NCI-H2171 (cell line): ENCODE measurements at regions not wholly inside any gene's neighbourhood (a gene's known extent, or its start where the extent isn't known, plus 50 kb on each side); places are given as distances from the start of the nearest gene placed in this dataset.
"Not testable (repeated sequence)": the region's sequence is repeated elsewhere in the genome, so short reads cannot be mapped to it uniquely, and the experiment has no call there.

Experiments used
- DNase-seq: peaks from one replicate; lab custom pipeline; 2025; lab: John Stamatoyannopoulos, UW

GRCh38 chr11:112310848-112311247 is 50.2 kb upstream of the PLET1 start:
- DNase-seq = no peak

GRCh38 chr11:112315057-112315720 is 54.5 kb upstream of the PLET1 start:
- no peak for DNase-seq

GRCh38 chr11:112315861-112316739 is 55.4 kb upstream of the PLET1 start:
- no peak for DNase-seq

- DNase-seq = no peak
Measured at GRCh38 chr11:112316971-112317370, 56.3 kb upstream of the PLET1 start.

GRCh38 chr11:112318184-112318591 is 57.5 kb upstream of the PLET1 start:
- DNase-seq = no peak

GRCh38 chr11:112318661-112319060 is 58.0 kb upstream of the PLET1 start:
- DNase-seq = no peak

- DNase-seq = no peak
Measured at GRCh38 chr11:112320668-112321067, 60.0 kb upstream of the PLET1 start.

GRCh38 chr11:112321501-112322172 is 61.0 kb upstream of the PLET1 start:
- peak; percentile 88 for DNase-seq

- no peak for DNase-seq
Measured at GRCh38 chr11:112322173-112322790, 61.6 kb upstream of the PLET1 start.

GRCh38 chr11:112334381-112334780 is 73.7 kb upstream of the PLET1 start:
- DNase-seq = no peak

- DNase-seq = no peak
Measured at GRCh38 chr11:112336356-112336886, 75.8 kb upstream of the PLET1 start.

GRCh38 chr11:112339566-112339965 is 78.9 kb upstream of the PLET1 start:
- DNase-seq = no peak

GRCh38 chr11:112343368-112344039 is 82.8 kb upstream of the PLET1 start:
- no peak for DNase-seq

GRCh38 chr11:112344040-112344413 is 83.4 kb upstream of the PLET1 start:
- no peak for DNase-seq

- DNase-seq = no peak
Measured at GRCh38 chr11:112345166-112345565, 84.5 kb upstream of the PLET1 start.

GRCh38 chr11:112345706-112346105 is 85.0 kb upstream of the PLET1 start:
- no peak for DNase-seq

- no peak for DNase-seq
Measured at GRCh38 chr11:112346586-112346985, 85.9 kb upstream of the PLET1 start.

- DNase-seq = no peak
Measured at GRCh38 chr11:112348480-112349029, 87.9 kb upstream of the PLET1 start.

- not testable (repeated sequence) for DNase-seq
Measured at GRCh38 chr11:112351423-112351822, 90.8 kb upstream of the PLET1 start.

GRCh38 chr11:112352907-112353306 is 92.2 kb upstream of the PLET1 start:
- no peak for DNase-seq

- DNase-seq = no peak
Measured at GRCh38 chr11:112354364-112354763, 93.7 kb upstream of the PLET1 start.
